ENCODE measurements at regions not wholly inside any gene's neighbourhood (a gene's known extent, or its start where the extent isn't known, plus 50 kb on each side); places are given as distances from the start of the nearest gene placed in this dataset.

DNA sequence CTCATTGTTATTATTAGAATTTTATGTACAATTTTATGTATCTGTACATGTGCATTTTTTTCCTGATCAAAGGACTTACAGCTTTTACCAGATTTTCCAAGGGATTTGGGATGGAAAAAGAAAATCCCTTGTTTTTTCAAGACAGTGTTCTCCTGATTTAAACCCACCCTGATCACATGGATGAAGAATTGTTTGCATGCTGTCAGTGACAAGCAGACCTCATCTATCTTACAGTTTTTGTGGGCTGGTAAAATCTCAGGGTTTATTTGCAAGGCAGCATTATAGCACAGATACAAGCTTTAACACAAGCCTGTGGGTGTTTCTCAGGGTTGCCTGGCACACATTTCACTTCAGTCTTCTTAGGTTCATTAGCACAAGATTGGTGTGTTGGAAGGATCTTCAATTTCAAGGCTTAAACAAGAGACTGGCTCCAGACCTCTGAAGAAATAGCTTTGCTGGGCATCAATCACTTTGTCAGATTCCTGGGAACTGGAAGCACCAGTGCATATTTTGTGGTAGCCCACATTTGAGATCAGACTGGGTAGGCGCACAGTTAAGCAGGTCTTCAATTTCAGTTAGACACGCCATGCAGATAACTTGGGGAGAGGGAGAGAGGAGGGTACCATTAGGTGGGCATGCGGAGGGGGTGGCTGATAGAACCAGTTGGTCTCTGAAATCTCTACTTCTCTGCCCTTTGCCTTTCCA lies 118.0 kb downstream of the TBX5 start:
- H3K4me1 ChIP-seq (ENCODE audit: control insufficient read depth, extremely low read depth, insufficient read depth, low read length), result no peaks in the 10 kb centered on the region
- H3K4me2 ChIP-seq (ENCODE audit: extremely low read depth, insufficient read depth, low read length), result no peak overlapping the region
- H3K36me3 ChIP-seq (ENCODE audit: control insufficient read depth, insufficient read depth, low read length), result no peaks in the 10 kb centered on the region
- H3K27me3 ChIP-seq (ENCODE audit: control insufficient read depth, insufficient read depth, low read length), result no peaks in the 10 kb centered on the region
- H3K9me3 ChIP-seq (ENCODE audit: control insufficient read depth, insufficient read depth, low read depth, low read length), result no peaks in the 10 kb centered on the region
- no peaks in the 10 kb centered on the region for H3K79me2 ChIP-seq (ENCODE audit: control insufficient read depth, insufficient read depth, low read length)
- no peak overlapping the region for H3K9ac ChIP-seq (ENCODE audit: insufficient read depth, low read length)
- DNase-seq (ENCODE audit: low read depth in 2 of 2), result peak; percentile 34 to 95
- H3K27ac ChIP-seq (ENCODE audit: insufficient read depth, low read length), result no peak overlapping the region
- H3K4me3 ChIP-seq (replicated peaks in 1 of 4; ENCODE audit: control extremely low read depth in 1 of 4, insufficient read depth in 1 of 4, low read depth in 3 of 4, low read length in 4 of 4), result no peak overlapping the region
- no peak overlapping the region for H2AFZ ChIP-seq (ENCODE audit: low read length)
- TF ChIP-seq EZH2 (IDR thresholded peaks at IDR 0.05; ENCODE audit: low read length, missing control alignments), result no peak
- TF ChIP-seq, protein P1, sequence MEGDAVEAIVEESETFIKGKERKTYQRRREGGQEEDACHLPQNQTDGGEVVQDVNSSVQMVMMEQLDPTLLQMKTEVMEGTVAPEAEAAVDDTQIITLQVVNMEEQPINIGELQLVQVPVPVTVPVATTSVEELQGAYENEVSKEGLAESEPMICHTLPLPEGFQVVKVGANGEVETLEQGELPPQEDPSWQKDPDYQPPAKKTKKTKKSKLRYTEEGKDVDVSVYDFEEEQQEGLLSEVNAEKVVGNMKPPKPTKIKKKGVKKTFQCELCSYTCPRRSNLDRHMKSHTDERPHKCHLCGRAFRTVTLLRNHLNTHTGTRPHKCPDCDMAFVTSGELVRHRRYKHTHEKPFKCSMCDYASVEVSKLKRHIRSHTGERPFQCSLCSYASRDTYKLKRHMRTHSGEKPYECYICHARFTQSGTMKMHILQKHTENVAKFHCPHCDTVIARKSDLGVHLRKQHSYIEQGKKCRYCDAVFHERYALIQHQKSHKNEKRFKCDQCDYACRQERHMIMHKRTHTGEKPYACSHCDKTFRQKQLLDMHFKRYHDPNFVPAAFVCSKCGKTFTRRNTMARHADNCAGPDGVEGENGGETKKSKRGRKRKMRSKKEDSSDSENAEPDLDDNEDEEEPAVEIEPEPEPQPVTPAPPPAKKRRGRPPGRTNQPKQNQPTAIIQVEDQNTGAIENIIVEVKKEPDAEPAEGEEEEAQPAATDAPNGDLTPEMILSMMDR (conservative IDR thresholded peaks at IDR 0.05 in 1 of 2, IDR thresholded peaks at IDR 0.05 in 1 of 2; ENCODE audit: low read depth in 1 of 2, low read length in 2 of 2), result no peak
- no peaks in the 10 kb centered on the region for H4K20me1 ChIP-seq (ENCODE audit: control insufficient read depth, extremely low read depth, insufficient read depth, low read length)

DNA sequence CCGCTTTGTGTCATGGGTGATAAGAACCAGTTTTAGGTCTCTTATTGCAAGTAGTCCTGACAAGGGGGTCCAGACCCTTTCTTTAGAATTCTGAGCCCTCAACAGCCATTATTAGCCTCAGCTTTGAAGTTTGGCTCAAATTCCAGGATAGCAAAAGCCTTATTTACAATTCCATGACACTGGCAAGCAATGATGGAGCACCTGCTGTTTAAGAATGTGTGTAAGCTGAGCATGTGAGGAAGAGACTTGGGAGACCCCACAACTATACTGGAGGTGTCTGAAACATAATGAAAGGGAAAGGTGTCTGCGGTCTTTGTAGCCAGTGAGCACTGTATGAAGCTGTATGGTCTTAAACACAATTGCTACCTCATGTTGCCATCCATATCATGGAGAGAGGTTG lies 119.8 kb downstream of the TBX5 start:
- TF ChIP-seq EZH2 (IDR thresholded peaks at IDR 0.05; ENCODE audit: low read length, missing control alignments), result no peak
- TF ChIP-seq, protein P1 (conservative IDR thresholded peaks at IDR 0.05 in 1 of 2, IDR thresholded peaks at IDR 0.05 in 1 of 2; ENCODE audit: low read depth in 1 of 2, low read length in 2 of 2), result no peak
- H3K27ac ChIP-seq (ENCODE audit: insufficient read depth, low read length), result no peak overlapping the region
- DNase-seq (ENCODE audit: low read depth in 2 of 2), result no peak
- no peaks in the 10 kb centered on the region for H3K9me3 ChIP-seq (ENCODE audit: control insufficient read depth, insufficient read depth, low read depth, low read length)
- no peak overlapping the region for H2AFZ ChIP-seq (ENCODE audit: low read length)
- H3K9ac ChIP-seq (ENCODE audit: insufficient read depth, low read length), result no peak overlapping the region
- H3K4me1 ChIP-seq (ENCODE audit: control insufficient read depth, extremely low read depth, insufficient read depth, low read length), result no peaks in the 10 kb centered on the region
- H4K20me1 ChIP-seq (ENCODE audit: control insufficient read depth, extremely low read depth, insufficient read depth, low read length), result no peaks in the 10 kb centered on the region
- H3K4me2 ChIP-seq (ENCODE audit: extremely low read depth, insufficient read depth, low read length), result no peak overlapping the region
- H3K27me3 ChIP-seq (ENCODE audit: control insufficient read depth, insufficient read depth, low read length), result no peaks in the 10 kb centered on the region
- H3K4me3 ChIP-seq (replicated peaks in 1 of 4; ENCODE audit: control extremely low read depth in 1 of 4, insufficient read depth in 1 of 4, low read depth in 3 of 4, low read length in 4 of 4), result no peak overlapping the region
- no peaks in the 10 kb centered on the region for H3K36me3 ChIP-seq (ENCODE audit: control insufficient read depth, insufficient read depth, low read length)
- H3K79me2 ChIP-seq (ENCODE audit: control insufficient read depth, insufficient read depth, low read length), result no peaks in the 10 kb centered on the region

DNA sequence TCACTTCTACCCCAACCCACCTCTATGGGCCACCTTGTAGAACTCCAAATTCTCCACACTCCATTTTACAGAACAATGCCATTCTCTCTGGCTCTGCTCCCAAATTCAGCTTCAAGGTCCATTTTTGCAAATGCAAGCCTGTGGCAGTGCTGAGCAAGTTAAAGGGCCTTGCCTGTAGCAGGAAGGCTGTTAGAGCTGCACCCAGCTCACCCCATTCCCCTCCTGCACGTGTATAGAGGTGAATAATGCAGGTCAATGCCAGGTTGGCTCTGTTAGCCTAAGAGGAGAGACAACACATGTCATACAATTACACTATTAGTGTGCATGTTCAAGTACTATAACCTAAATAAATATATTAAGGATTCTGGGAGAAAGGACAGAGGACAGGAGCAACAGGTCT lies 120.4 kb downstream of the TBX5 start:
- Histone ChIP-seq H3K36me3 (ENCODE audit: control insufficient read depth, insufficient read depth, low read length) (no peaks in the 10 kb centered on the region), H3K27ac (ENCODE audit: insufficient read depth, low read length) (no peak overlapping the region), H3K4me2 (ENCODE audit: extremely low read depth, insufficient read depth, low read length) (no peak overlapping the region), H3K9me3 (ENCODE audit: control insufficient read depth, insufficient read depth, low read depth, low read length) (no peaks in the 10 kb centered on the region), H3K4me3 (replicated peaks in 1 of 4; ENCODE audit: control extremely low read depth in 1 of 4, insufficient read depth in 1 of 4, low read depth in 3 of 4, low read length in 4 of 4) (no peak overlapping the region), H3K9ac (ENCODE audit: insufficient read depth, low read length) (no peak overlapping the region), H3K27me3 (ENCODE audit: control insufficient read depth, insufficient read depth, low read length) (no peaks in the 10 kb centered on the region), H3K4me1 (ENCODE audit: control insufficient read depth, extremely low read depth, insufficient read depth, low read length) (no peaks in the 10 kb centered on the region), H4K20me1 (ENCODE audit: control insufficient read depth, extremely low read depth, insufficient read depth, low read length) (no peaks in the 10 kb centered on the region), H2AFZ (ENCODE audit: low read length) (no peak overlapping the region), H3K79me2 (ENCODE audit: control insufficient read depth, insufficient read depth, low read length) (no peaks in the 10 kb centered on the region)
- TF ChIP-seq, protein P1 (conservative IDR thresholded peaks at IDR 0.05 in 1 of 2, IDR thresholded peaks at IDR 0.05 in 1 of 2; ENCODE audit: low read depth in 1 of 2, low read length in 2 of 2), result no peak
- TF ChIP-seq EZH2 (IDR thresholded peaks at IDR 0.05; ENCODE audit: low read length, missing control alignments), result no peak
- DNase-seq (ENCODE audit: low read depth in 2 of 2), result no peak
